GM19468 (cell line): ENCODE measurements at regions not wholly inside any gene's neighbourhood (a gene's known extent, or its start where the extent isn't known, plus 50 kb on each side); places are given as distances from the start of the nearest gene placed in this dataset.

ENCODE experiments used
- ATAC-seq: cut with Tn5 transposase; IDR thresholded peaks from one replicate; pipeline ENCODE4 v1.9.1; 2021; ENCODE audit warnings: mild to moderate bottlenecking, moderate library complexity, moderate number of reproducible peaks; ENCODE audit not compliant: unreplicated experiment; ENCODE audit errors: extremely low read depth

GRCh38 chr16:80367037-80367658, 173.6 kb upstream of the DYNLRB2 start:
- no peak for ATAC-seq

DNA sequence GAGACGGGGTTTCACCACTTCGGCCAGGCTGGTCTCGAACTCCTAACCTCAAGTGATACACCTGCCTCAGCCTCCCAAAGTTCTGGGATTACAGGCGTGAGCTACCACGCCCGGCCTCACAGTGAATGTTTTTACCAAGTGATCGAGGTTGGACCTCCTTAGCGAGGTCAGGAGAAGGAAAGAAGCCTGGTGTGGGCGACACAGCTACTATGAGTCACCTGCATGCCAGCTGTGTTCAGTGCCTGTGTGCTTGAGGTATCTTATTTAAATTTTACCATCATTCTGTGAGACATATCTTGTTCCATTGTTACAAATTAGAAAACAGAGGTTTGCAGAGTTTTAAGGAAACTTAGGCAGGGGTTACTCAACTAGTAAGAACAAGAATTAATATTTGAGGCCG, 174.8 kb upstream of the DYNLRB2 start:
- no peak for ATAC-seq

- ATAC-seq, result no peak
Observed at GRCh38 chr16:80362816-80363215, 178.0 kb upstream of the DYNLRB2 start.

DNA sequence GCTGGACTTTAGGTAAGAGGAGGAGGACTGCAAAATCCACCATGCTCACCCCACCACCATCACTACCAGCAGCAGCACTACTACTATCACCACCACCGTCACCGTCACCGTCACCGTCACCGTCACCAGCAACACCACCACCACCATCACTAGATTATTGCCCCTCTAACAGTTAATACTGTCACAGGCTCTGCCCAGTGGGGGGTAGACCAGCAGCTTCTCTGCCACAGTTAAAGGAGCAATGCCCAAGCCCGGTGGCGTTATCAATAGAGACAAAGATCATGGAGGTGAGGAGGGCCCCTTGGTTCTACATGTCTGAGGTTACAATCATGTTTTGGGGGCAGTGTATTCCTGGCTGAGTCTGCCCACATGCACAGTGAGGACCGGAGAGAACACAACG, 184.4 kb upstream of the DYNLRB2 start:
- no peak for ATAC-seq

DNA sequence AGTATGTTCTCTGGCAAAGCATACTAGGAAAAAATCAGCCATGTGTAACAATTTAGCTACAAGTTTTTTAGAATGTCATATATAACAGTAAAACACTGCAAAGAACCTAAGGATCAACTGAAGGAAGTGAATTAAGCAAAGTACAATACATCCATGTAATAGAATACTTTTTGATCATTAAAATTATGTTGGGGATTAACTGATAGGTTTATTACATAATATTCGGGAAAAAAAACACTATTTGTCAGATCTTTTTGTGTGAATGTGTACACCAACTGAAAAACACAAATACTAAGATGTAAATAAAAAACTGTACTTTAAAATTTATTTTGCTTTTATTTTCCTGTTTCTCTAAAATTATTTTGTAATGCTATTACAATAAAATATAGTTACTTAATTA, 185.5 kb upstream of the DYNLRB2 start:
- ATAC-seq, result no peak

- ATAC-seq, result no peak
Observed at GRCh38 chr16:80350061-80350460, 190.7 kb upstream of the DYNLRB2 start.

DNA sequence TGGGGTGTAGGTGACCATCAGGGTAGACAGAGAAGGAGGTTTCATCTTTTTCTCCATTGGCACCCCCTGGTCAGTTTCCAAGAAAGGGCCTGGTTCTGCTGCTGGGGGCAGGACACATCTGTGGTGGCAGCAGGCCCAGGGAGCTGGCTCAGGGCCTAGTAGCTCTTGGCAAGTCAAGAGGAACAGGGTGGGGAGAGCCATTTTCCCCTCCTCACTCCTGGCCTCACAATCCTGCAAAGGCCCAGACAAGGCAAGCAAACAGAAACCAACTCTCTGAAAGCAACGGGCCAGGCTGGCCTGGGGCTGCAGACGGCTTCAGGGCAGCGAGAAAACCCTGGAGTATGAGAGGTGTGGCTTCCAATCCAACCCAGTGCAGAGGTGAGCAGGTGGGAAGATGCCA, 192.9 kb upstream of the DYNLRB2 start:
- no peak for ATAC-seq

DNA sequence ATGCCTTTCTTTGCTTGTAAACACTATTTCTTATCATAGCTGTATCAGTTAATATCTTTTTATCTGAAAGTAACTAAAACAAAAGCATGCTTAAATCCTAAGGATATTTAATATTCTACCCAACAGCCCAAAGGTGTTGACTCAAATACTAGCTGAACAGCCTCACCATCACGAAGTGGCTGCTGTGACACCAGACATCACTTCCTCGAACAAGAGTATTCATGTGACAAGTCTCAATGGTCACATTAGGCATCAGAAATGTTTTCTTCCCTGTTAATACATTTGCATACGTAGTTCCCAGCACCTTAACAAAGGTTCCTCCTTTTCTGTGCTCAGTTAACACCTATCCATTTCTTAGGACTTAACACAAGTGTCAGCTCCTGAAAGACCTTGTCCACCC, 193.8 kb upstream of the DYNLRB2 start:
- ATAC-seq, result no peak

DNA sequence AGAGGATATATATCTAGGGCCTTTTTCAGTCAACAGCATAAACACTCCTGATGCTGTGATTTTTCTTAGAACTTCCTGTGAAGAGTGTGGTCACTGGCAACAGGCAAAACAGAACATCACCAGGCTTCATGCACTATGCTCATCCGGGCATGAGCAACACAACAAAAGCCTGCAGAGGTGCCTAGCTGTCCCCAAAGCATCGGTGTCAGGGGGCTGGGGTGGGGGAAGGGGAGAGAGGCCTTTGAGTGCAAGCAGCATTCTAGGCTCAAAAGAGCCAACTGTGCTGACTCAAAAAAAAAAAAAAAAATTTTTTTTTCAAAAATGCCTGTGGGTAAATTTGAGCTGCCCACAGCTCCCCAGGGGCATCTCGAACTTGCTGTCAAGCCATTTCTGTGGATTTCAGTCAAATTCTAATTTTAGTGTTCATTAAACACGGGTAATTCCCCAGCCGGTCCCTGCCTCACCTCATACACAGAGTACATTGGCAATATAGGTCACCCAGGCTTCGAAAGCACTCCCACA, 194.6 kb upstream of the DYNLRB2 start:
- ATAC-seq, result no peak

DNA sequence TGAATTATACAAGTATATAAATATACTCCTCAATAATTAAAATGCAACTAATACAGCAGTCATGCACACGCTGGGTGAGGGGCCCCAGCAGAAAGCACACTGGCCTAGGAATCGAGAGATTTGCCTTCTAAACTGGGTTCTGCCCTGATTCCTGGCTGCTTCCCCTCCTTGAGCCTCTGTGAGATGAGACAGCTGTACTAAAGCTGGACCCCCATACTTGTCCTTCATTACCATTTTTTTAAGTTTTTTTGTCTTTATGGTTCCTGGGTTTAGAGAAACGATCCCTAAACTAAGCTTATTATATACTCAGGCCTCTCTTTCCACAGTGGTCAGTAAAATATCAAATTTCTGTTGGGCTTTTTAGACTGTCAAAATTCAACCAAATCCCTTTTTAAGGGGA, 195.1 kb upstream of the DYNLRB2 start:
- ATAC-seq, result no peak

- no peak for ATAC-seq
Observed at GRCh38 chr16:80344570-80344969, 196.2 kb upstream of the DYNLRB2 start.

- ATAC-seq, result no peak
Observed at GRCh38 chr16:80341263-80341662, 199.5 kb upstream of the DYNLRB2 start.

- no peak for ATAC-seq
Observed at GRCh38 chr16:80337786-80338185, 203.0 kb upstream of the DYNLRB2 start.

DNA sequence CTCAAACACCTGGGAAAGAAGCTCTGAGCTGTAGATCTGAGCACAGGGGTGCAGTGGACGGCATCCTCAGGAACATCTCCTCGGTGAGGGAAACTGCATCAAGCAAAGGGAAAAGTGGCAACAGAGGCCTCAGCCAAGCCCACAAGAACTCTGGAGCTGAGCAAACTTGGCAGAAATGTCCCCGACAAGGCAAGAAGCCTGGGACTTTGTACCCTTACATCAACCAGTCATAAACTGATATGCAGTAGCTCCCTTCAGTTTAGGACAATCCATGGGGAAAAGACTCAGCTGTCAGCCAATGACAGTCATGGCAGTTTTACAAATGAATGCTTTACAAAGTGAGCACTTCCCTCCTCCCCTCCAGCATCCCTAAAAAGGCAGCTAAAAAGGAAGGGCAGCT, 210.0 kb upstream of the DYNLRB2 start:
- no peak for ATAC-seq

DNA sequence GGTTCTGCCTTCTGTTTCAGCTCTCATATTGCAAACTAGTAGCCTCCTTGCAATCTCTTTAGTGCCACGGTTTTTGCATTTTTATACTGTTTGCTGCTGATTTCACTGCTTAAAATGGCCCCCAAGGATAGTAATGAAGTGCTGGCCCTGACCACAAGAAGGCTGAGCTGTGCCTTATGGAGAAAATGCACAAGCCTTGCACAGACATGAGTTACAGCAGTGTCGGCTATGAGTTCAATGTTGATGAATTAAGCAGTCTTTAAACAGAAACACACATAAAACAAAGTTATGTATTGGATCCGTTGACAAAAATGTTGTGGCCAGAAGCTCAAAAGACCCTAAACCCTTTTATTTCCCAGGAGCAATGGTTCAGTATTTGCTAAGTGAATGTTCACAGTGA, 210.6 kb upstream of the DYNLRB2 start:
- no peak for ATAC-seq

- no peak for ATAC-seq
Observed at GRCh38 chr16:80327740-80328139, 213.1 kb upstream of the DYNLRB2 start.

- ATAC-seq, result no peak
Observed at GRCh38 chr16:80324371-80324770, 216.4 kb upstream of the DYNLRB2 start.

DNA sequence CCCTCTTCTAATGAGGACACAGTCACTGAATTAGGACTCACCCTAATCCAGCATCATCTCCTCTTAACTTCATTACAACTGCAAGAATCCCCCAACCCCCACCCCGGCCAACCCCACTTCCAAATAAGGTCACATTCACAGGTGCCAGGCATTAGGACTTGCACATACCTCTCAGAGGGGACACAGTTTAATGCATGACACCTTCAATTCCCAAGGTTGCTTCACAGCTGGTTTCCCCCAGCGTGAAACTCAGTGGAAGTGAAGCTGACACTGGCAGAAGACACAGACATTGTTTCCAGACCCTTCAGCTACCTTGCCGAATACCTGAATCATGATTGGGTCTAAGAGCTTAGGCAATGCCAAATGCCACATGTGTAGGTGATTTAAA, 217.0 kb upstream of the DYNLRB2 start:
- no peak for ATAC-seq

GRCh38 chr16:80323187-80323807, 217.5 kb upstream of the DYNLRB2 start:
- no peak for ATAC-seq

DNA sequence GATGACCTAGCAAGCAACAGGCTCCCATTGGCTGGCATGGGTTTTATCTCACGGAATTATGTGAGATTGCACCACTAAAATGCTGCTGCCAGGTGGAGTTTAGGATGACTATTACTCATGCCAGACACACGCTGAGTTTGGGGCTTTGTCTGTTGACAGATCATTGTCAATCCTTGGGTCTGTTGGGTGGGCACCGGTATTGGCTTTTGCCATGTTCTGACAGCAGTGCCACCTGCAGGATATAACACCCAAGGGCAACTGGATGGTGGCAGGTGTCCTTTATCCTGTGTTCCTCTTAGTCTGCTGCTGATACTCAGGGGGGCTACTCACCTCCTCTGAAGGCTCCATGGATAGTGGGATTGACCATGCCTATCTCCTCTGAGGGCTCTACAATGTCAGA, 221.6 kb upstream of the DYNLRB2 start:
- no peak for ATAC-seq

DNA sequence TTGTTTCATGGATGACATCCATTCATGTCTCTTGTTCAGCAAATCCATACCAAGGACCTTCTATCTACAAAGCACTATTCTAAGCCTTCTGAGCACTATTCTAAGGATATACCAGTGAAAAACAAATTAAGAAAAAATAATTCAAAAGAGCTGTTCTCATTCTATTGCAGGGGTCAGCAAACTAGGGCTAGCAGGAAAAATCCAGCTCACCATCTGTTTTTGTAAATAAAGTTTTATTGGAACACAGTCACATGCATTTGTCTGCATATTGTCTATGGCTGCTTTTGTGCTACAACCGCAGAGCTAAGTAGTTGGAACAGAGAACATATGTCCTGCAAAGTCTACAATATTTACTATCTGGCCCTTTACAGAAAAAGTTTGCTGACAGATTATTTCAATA, 222.7 kb upstream of the DYNLRB2 start:
- ATAC-seq, result no peak

DNA sequence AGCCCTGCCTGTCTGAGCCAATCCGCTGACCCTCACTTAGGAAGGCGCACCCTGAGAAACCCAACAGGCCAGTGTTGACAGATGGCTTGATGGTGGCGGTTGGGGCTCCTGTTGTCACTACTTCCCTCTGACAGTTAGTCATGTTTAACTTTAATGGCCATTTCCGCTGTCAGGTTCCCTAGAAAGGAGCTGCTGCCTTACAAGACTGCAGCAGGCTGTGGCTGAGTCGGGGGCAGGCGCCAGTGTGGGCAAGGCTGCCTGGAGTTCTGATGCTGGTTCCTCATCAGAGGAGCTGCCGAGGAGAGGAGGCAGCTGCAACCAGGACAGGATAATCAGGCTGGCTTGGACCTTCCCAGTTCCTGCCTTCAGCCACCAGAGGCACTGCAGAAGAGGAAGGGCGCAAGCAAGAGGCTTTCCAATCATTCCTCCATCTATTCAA, 223.2 kb upstream of the DYNLRB2 start:
- ATAC-seq, result no peak
